ENCODE measurements at regions not wholly inside any gene's neighbourhood (a gene's known extent, or its start where the extent isn't known, plus 50 kb on each side); places are given as distances from the start of the nearest gene placed in this dataset.
"Not testable (repeated sequence)": the region's sequence is repeated elsewhere in the genome, so short reads cannot be mapped to it uniquely, and the experiment has no call there.

- DNase-seq = no peak
These were observed 61.7 kb upstream of the SMURF2 start for GRCh38 chr17:64723781-64724180.

GRCh38 chr17:64721556-64721955 is 59.4 kb upstream of the SMURF2 start:
- not testable (repeated sequence) for DNase-seq

- DNase-seq = not testable (repeated sequence)
These were observed 58.1 kb upstream of the SMURF2 start for GRCh38 chr17:64720253-64720652.

- not testable (repeated sequence) for DNase-seq
These were observed 57.4 kb upstream of the SMURF2 start for GRCh38 chr17:64719517-64719916.

GRCh38 chr17:64718816-64719215 is 56.7 kb upstream of the SMURF2 start:
- not testable (repeated sequence) for DNase-seq

GRCh38 chr17:64718058-64718457 is 56.0 kb upstream of the SMURF2 start:
- DNase-seq = no peak

- DNase-seq = not testable (repeated sequence)
These were observed 54.4 kb upstream of the SMURF2 start for GRCh38 chr17:64716496-64716895.

- DNase-seq = not testable (repeated sequence)
These were observed 51.7 kb upstream of the SMURF2 start for GRCh38 chr17:64713786-64714185.

- DNase-seq = not testable (repeated sequence)
These were observed 50.6 kb upstream of the SMURF2 start for GRCh38 chr17:64712557-64713351.

Measured in inflammatory macrophage treated with lipopolysaccharide for 1 hour (primary cell).